Keratinocyte (primary cell): ENCODE measurements at regions not wholly inside any gene's neighbourhood (a gene's known extent, or its start where the extent isn't known, plus 50 kb on each side); places are given as distances from the start of the nearest gene placed in this dataset.

Experiments
- CTCF ChIP-seq, 3 experiments: IDR thresholded peaks in 1 of 3; conservative IDR thresholded peaks in 1 of 3; optimal IDR thresholded peaks in 1 of 3; 2 replicates in 2 of 3; 3 replicates in 1 of 3; pipeline versions ENCODE3 to v1.5.1; 2011; ENCODE audit warnings: low read length in 3 of 3, mild to moderate bottlenecking in 3 of 3, moderate library complexity in 2 of 3, control low read depth in 1 of 3, inconsistent platforms in 1 of 3; ENCODE audit not compliant: insufficient read depth in 2 of 3; ENCODE audit errors: extremely low read depth in 1 of 3
- EZH2 ChIP-seq: IDR thresholded peaks from one replicate; pipeline ENCODE4 v1.6.1; 2012; ENCODE audit warnings: inconsistent platforms, mild to moderate bottlenecking, low read length, moderate library complexity

- TF ChIP-seq CTCF (optimal IDR thresholded peaks at IDR 0.05 in 1 of 3, IDR thresholded peaks at IDR 0.05 in 1 of 3, conservative IDR thresholded peaks at IDR 0.05 in 1 of 3; ENCODE audit: extremely low read depth in 1 of 3, insufficient read depth in 2 of 3, low read length in 3 of 3) (no peak), EZH2 (no peak)
These were observed 298.0 kb upstream of the PROK2 start for GRCh38 chr3:72082776-72083462.
